ENCODE measurements at regions not wholly inside any gene's neighbourhood (a gene's known extent, or its start where the extent isn't known, plus 50 kb on each side); places are given as distances from the start of the nearest gene placed in this dataset.
"Not testable (repeated sequence)": the region's sequence is repeated elsewhere in the genome, so short reads cannot be mapped to it uniquely, and the experiment has no call there.

DNA sequence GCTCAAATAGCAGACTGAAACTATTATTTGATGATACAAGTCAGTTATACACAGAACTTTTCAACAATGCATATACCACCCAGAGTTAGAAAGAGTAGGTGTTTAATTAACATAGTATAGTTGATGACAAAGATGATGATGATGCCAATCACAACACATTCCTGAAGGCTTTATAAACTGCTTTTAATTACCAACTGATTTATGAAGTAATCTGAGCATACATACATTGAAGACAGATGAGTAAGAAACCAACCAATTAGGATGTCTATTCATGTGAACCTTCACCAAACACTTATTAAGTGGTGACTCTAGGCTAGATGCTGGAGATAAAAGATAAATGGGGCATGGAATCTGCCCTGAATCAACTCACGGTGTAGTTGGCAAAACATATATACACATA lies 600.9 kb upstream of the FLRT2 start:
- Histone ChIP-seq H3K36me3 (ENCODE audit: control insufficient read depth, insufficient read depth, low read length) (no peaks in the 10 kb centered on the region), H3K27me3 (ENCODE audit: control insufficient read depth, insufficient read depth, low read length) (no peaks in the 10 kb centered on the region), H3K4me3 (ENCODE audit: low read depth, low read length) (no peak overlapping the region)
- DNase-seq (ENCODE audit: low read depth), result no peak
- TF ChIP-seq, protein P1, sequence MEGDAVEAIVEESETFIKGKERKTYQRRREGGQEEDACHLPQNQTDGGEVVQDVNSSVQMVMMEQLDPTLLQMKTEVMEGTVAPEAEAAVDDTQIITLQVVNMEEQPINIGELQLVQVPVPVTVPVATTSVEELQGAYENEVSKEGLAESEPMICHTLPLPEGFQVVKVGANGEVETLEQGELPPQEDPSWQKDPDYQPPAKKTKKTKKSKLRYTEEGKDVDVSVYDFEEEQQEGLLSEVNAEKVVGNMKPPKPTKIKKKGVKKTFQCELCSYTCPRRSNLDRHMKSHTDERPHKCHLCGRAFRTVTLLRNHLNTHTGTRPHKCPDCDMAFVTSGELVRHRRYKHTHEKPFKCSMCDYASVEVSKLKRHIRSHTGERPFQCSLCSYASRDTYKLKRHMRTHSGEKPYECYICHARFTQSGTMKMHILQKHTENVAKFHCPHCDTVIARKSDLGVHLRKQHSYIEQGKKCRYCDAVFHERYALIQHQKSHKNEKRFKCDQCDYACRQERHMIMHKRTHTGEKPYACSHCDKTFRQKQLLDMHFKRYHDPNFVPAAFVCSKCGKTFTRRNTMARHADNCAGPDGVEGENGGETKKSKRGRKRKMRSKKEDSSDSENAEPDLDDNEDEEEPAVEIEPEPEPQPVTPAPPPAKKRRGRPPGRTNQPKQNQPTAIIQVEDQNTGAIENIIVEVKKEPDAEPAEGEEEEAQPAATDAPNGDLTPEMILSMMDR (IDR thresholded peaks at IDR 0.05; ENCODE audit: insufficient read depth, low read length, poor library complexity, severe bottlenecking), result no peak

DNA sequence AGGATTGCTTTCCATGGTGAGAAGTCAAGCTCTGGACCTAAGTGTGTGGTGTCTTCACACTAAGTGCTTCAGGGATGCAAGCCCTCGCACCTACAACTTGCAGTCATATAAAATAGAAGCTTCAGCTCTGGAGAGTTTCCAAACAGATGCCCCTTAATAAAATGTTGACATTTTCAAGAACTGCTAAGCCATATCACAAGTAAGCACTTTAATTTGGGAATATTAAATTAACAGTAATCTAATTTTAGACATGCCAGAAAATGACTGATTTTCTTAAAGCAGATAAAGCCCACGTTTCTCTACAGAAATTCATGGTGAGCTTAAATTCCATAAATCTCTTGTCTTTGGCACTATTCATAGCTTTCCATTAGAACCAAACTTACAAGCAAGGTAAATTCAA lies 600.1 kb upstream of the FLRT2 start:
- no peak overlapping the region for H3K4me3 ChIP-seq (ENCODE audit: low read depth, low read length)
- H3K36me3 ChIP-seq (ENCODE audit: control insufficient read depth, insufficient read depth, low read length), result no peaks in the 10 kb centered on the region
- DNase-seq (ENCODE audit: low read depth), result no peak
- no peaks in the 10 kb centered on the region for H3K27me3 ChIP-seq (ENCODE audit: control insufficient read depth, insufficient read depth, low read length)
- TF ChIP-seq, protein P1 (IDR thresholded peaks at IDR 0.05; ENCODE audit: insufficient read depth, low read length, poor library complexity, severe bottlenecking), result no peak

DNA sequence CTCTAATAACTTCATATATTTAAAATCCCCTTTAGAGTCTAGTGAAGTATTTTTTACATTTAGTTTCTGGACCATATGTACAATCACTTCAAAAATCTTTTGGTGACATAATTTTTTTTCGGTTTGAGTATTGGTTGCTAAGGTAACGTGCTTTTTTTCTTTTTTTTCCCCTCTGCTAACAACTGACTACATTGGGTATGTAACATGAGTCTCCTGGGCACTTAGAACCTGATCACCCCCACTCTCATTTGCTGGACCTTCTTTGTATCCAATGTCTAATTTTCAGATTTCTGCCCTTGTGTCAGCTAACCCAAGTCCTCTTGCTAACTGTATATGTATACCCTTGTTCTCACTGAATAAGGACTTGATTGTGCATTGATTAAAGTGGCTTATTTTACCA lies 592.9 kb upstream of the FLRT2 start:
- no peaks in the 10 kb centered on the region for H3K36me3 ChIP-seq (ENCODE audit: control insufficient read depth, insufficient read depth, low read length)
- TF ChIP-seq, protein P1 (IDR thresholded peaks at IDR 0.05; ENCODE audit: insufficient read depth, low read length, poor library complexity, severe bottlenecking), result no peak
- H3K27me3 ChIP-seq (ENCODE audit: control insufficient read depth, insufficient read depth, low read length), result no peaks in the 10 kb centered on the region
- no peak for DNase-seq (ENCODE audit: low read depth)
- no peak overlapping the region for H3K4me3 ChIP-seq (ENCODE audit: low read depth, low read length)

DNA sequence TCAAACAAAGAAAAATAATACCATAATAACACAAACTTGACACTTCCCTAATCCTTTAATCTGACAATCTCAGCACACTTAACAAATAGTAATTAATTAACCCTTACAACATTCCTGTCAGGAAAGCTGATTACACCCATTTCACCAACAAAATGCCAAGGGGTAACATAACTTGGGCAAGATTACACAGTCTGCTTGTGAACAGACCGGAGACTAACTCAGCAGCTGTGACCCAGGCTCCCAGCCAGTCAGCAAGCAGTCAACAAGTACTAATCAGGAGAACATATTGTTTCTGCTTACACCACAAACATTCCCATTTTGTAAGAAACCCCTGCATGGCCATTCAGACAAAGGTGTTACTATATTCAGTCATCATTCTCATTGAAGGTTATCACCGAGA lies 592.5 kb upstream of the FLRT2 start:
- Histone ChIP-seq H3K27me3 (ENCODE audit: control insufficient read depth, insufficient read depth, low read length) (no peaks in the 10 kb centered on the region), H3K4me3 (ENCODE audit: low read depth, low read length) (no peak overlapping the region), H3K36me3 (ENCODE audit: control insufficient read depth, insufficient read depth, low read length) (no peaks in the 10 kb centered on the region)
- DNase-seq (ENCODE audit: low read depth), result no peak
- TF ChIP-seq, protein P1 (IDR thresholded peaks at IDR 0.05; ENCODE audit: insufficient read depth, low read length, poor library complexity, severe bottlenecking), result no peak

DNA sequence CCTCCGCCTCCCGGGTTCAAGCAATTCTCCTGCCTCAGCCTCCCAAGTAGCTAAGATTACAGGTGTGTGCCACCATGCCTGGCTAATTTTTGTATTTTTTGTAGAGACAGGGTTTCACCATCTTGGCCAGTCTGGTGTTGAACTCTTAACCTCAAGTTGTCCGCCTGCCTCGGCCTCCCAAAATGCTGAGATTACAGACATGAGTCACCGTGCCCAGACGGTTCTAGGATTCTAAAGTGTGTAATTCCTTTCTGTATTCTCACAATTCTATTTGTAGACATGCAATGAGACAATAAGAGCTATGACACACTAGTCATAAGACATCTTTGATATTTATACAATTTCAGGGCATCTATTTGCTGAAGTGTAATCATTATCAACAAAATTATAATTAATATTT lies 585.0 kb upstream of the FLRT2 start:
- not testable (repeated sequence) for H3K27me3 ChIP-seq (ENCODE audit: control insufficient read depth, insufficient read depth, low read length); H3K36me3 ChIP-seq (ENCODE audit: control insufficient read depth, insufficient read depth, low read length); DNase-seq (ENCODE audit: low read depth); H3K4me3 ChIP-seq (ENCODE audit: low read depth, low read length)

DNA sequence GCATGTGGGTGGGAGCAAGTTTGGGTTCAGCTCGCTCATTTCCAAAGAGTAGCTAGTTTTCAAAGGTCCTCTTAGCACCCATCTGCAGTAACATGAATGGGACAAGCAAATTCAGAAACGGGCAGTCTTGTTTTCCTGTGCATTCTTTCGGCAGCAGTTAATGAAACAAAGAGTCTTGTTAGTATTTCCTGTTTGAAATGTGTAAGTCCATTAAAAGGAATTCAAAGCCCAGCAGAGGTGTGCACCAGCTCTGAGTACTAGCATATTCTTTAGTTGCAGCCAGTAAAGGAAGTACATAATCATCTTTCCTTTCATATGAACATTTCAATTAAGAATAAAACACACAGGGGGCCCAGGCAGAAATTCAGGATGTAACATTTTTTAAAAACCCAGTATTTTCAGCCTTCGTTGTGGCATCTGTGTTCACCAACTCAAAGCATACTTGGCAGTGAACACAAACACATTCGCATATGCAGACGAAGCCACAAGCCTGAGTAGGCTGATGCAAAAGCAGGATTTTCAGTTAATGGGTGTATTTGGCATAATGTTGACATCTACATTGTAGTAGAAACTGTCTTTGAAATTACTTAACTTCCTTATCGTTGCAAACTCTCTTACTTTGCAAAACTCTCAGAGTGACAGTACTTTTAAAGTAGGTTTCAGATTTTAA lies 570.0 kb upstream of the FLRT2 start:
- TF ChIP-seq, protein P1 (IDR thresholded peaks at IDR 0.05; ENCODE audit: insufficient read depth, low read length, poor library complexity, severe bottlenecking), result no peak
- DNase-seq (ENCODE audit: low read depth), result no peak

More for the DNA sequence above, 570.0 kb upstream of the FLRT2 start:
- H3K27me3 ChIP-seq (ENCODE audit: control insufficient read depth, insufficient read depth, low read length), result no peaks in the 10 kb centered on the region
- H3K36me3 ChIP-seq (ENCODE audit: control insufficient read depth, insufficient read depth, low read length), result no peaks in the 10 kb centered on the region
- no peak overlapping the region for H3K4me3 ChIP-seq (ENCODE audit: low read depth, low read length)

Data from kidney epithelial cell (primary cell).